T-helper 17 cell (primary cell): ENCODE measurements at regions not wholly inside any gene's neighbourhood (a gene's known extent, or its start where the extent isn't known, plus 50 kb on each side); places are given as distances from the start of the nearest gene placed in this dataset.
"Not testable (repeated sequence)": the region's sequence is repeated elsewhere in the genome, so short reads cannot be mapped to it uniquely, and the experiment has no call there.

ENCODE experiments used
- ATAC-seq: fragments of 150-1000 bp; cut with Tn5 transposase; 2 replicates; pipeline ENCODE4 v1.10.0; 2021; ENCODE audit warnings: mild to moderate bottlenecking, moderate library complexity
- DNase-seq, 3 donors: peaks; one replicate each; pipeline versions ENCODE4 v3.0.0 to v3.0.0-alpha.2; 2020 to 2021
- H3K9me3 ChIP-seq: one replicate; pipeline ENCODE4 v1.7.0; 2013; ENCODE audit warnings: low read length, mild to moderate bottlenecking; ENCODE audit not compliant: control insufficient read depth, poor library complexity, severe bottlenecking
- H3K27ac Mint-ChIP-seq: one replicate; pipeline ENCODE4 v1.8.0; 2022; ENCODE audit warnings: mild to moderate bottlenecking, moderate library complexity, mixed read lengths
- H3K27me3 Mint-ChIP-seq: one replicate; pipeline ENCODE4 v1.8.0; 2022; ENCODE audit warnings: mixed read lengths
- H3K36me3 Mint-ChIP-seq: one replicate; pipeline ENCODE4 v1.8.0; 2022; ENCODE audit warnings: low read depth, mixed read lengths
- H3K4me1 Mint-ChIP-seq: one replicate; pipeline ENCODE4 v1.8.0; 2022; ENCODE audit warnings: mild to moderate bottlenecking, mixed read lengths
- H3K4me3 Mint-ChIP-seq: one replicate; pipeline ENCODE4 v1.8.0; 2022; ENCODE audit warnings: mild to moderate bottlenecking, moderate library complexity, mixed read lengths

- no peak for DNase-seq
- H3K27ac Mint-ChIP-seq, result no peak overlapping the region
- no peaks in the 10 kb centered on the region for H3K4me1 Mint-ChIP-seq
- H3K27me3 Mint-ChIP-seq, result no peaks in the 10 kb centered on the region
- H3K4me3 Mint-ChIP-seq, result no peak overlapping the region
- H3K36me3 Mint-ChIP-seq, result no peaks in the 10 kb centered on the region
- ATAC-seq, result no peak
- no peaks in the 10 kb centered on the region for H3K9me3 ChIP-seq
These were observed 602.0 kb upstream of the CPEB2 start for GRCh38 chr4:14400307-14400706.

GRCh38 chr4:14403132-14403531, 599.1 kb upstream of the CPEB2 start:
- H3K27me3 Mint-ChIP-seq, result no peaks in the 10 kb centered on the region
- H3K36me3 Mint-ChIP-seq, result no peaks in the 10 kb centered on the region
- H3K4me1 Mint-ChIP-seq, result no peaks in the 10 kb centered on the region
- no peaks in the 10 kb centered on the region for H3K9me3 ChIP-seq
- DNase-seq (no peak), ATAC-seq (no peak)
- H3K27ac Mint-ChIP-seq, result no peak overlapping the region
- no peak overlapping the region for H3K4me3 Mint-ChIP-seq

GRCh38 chr4:14404730-14405129, 597.6 kb upstream of the CPEB2 start:
- ATAC-seq (no peak), DNase-seq (no peak)
- no peak overlapping the region for H3K27ac Mint-ChIP-seq
- H3K36me3 Mint-ChIP-seq, result no peaks in the 10 kb centered on the region
- H3K27me3 Mint-ChIP-seq, result no peaks in the 10 kb centered on the region
- no peak overlapping the region for H3K4me3 Mint-ChIP-seq
- H3K4me1 Mint-ChIP-seq, result no peaks in the 10 kb centered on the region
- no peaks in the 10 kb centered on the region for H3K9me3 ChIP-seq

DNA sequence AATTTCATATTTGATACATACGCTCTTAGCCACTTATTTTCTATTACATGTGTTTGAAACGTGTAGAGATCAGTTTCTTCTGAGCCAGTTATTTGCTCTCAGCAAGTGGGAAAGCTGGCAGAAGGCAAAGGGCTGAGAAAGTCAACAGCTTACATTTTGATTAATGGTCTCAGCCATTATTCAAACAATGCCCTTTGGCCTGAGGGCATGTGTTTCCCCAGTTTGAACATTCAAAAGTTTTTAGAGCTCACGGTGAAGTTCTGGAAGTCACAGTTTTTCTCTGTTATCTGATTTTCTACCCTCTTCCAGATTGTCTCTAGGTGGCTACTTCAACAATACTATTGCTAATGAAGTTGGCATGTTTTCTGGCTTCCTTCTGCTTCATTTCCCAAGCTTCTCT, 591.8 kb upstream of the CPEB2 start:
- DNase-seq, result no peak

DNA sequence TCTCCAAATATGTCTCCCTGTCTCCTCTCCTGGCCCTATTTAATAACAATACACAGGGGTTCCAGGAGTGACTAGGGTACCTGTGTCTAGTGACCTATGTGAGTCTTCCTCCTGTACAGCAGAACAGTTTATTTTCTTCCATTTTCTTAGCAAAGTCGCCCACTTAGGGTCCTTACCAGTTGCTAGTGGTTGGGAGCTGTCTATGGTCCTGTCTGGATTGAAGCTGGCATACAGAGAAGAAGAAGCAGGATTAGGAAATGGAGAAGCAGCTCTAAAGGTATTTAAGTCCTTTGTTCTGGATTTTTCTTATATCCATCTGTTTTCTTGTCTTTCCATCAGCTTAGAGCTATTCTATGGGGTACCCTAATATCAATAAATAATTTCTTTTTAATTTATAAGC, 587.1 kb upstream of the CPEB2 start:
- no peak overlapping the region for H3K4me3 Mint-ChIP-seq
- no peaks in the 10 kb centered on the region for H3K9me3 ChIP-seq
- DNase-seq (no peak), ATAC-seq (no peak)
- H3K4me1 Mint-ChIP-seq, result no peaks in the 10 kb centered on the region
- no peaks in the 10 kb centered on the region for H3K27me3 Mint-ChIP-seq
- H3K27ac Mint-ChIP-seq, result no peak overlapping the region
- H3K36me3 Mint-ChIP-seq, result no peaks in the 10 kb centered on the region

More for the DNA sequence above, 591.8 kb upstream of the CPEB2 start:
- no peak overlapping the region for H3K27ac Mint-ChIP-seq
- H3K27me3 Mint-ChIP-seq, result no peaks in the 10 kb centered on the region
- no peak overlapping the region for H3K4me3 Mint-ChIP-seq
- H3K4me1 Mint-ChIP-seq, result no peaks in the 10 kb centered on the region
- no peak for ATAC-seq
- no peaks in the 10 kb centered on the region for H3K9me3 ChIP-seq
- H3K36me3 Mint-ChIP-seq, result no peaks in the 10 kb centered on the region

GRCh38 chr4:14419516-14419915, 582.8 kb upstream of the CPEB2 start:
- ATAC-seq, result no peak

GRCh38 chr4:14426297-14426696, 576.0 kb upstream of the CPEB2 start:
- DNase-seq, H3K27me3 Mint-ChIP-seq, H3K27ac Mint-ChIP-seq, H3K4me1 Mint-ChIP-seq, H3K36me3 Mint-ChIP-seq, H3K4me3 Mint-ChIP-seq, ATAC-seq, H3K9me3 ChIP-seq: not testable (repeated sequence)

More at GRCh38 chr4:14419516-14419915, 582.8 kb upstream of the CPEB2 start:
- Mint-ChIP-seq H3K36me3 (no peaks in the 10 kb centered on the region), H3K27ac (no peak overlapping the region), H3K27me3 (no peaks in the 10 kb centered on the region), H3K4me1 (no peaks in the 10 kb centered on the region), H3K4me3 (no peak overlapping the region)
- DNase-seq, result no peak
- no peaks in the 10 kb centered on the region for H3K9me3 ChIP-seq

DNA sequence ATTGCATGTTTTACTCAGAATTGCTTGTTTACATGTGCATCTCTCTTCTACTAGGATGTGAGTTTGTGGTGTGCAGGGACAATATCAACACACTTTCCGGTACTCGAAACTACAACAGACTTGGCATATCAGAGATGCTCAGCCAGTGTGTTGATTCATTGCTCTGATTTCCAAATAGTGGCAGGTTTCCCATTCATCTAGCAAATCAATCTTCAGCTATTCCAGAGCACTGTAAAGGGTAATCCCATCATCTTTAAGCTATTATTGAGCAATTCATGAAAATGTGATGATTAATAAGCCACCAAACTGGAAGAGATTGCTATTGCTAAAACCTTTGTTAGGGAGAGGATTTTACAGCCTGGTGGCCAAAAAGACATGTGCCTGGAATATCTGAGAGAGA, 574.2 kb upstream of the CPEB2 start:
- no peak for DNase-seq
- Mint-ChIP-seq H3K27ac (no peak overlapping the region), H3K27me3 (no peaks in the 10 kb centered on the region), H3K4me3 (no peak overlapping the region), H3K4me1 (no peaks in the 10 kb centered on the region), H3K36me3 (no peaks in the 10 kb centered on the region)
- ATAC-seq, result no peak
- no peaks in the 10 kb centered on the region for H3K9me3 ChIP-seq

DNA sequence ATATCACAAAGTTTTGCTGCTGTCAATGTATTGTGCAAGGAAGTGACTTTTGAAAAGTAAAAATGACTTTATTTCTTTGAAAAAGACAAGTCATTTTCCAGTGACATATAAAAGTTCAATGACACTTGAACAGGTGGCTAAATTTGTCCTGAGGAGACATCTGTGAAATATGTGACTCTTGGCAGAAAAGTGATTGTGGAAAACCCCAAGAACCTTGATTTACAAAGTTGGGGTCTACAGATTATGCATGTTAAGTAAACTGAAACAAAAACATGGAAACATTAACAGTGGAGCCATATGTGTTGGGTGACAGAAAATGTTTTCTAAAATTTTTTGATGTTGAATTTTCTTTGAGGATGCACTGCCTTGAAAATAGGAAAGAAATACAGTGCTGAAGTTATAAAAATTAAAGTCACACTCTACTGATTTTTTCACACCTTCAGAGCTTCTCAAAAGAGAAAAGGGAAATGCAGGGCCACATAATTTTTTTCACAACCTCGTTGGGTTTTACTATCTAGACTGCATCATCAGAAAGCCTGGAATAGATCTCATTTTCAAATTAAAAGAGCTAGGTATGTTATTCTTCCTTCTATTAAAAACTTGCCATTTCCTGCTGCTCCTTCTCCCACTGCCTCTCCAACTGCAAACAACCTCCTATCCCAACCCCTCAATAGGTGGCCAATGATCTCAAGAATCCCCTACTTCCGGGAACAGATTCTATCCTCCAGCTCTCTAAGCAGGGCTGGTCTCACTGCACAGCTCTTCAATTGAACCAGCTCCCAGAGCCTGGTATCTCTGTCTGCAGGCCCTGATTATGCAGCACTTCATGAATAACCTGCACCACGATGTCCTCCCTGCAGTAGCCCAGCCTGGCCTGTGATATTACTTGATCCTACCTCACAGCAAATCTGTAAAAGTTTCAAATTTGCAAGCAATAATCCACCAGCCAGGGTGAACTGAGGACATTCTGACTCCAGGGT, 570.8 kb upstream of the CPEB2 start:
- H3K27me3 Mint-ChIP-seq, result no peaks in the 10 kb centered on the region
- no peak for DNase-seq
- no peak overlapping the region for H3K4me3 Mint-ChIP-seq
- no peaks in the 10 kb centered on the region for H3K9me3 ChIP-seq
- no peaks in the 10 kb centered on the region for H3K4me1 Mint-ChIP-seq
- no peak overlapping the region for H3K27ac Mint-ChIP-seq
- H3K36me3 Mint-ChIP-seq, result no peaks in the 10 kb centered on the region
- no peak for ATAC-seq

GRCh38 chr4:14434483-14434882, 567.8 kb upstream of the CPEB2 start:
- no peaks in the 10 kb centered on the region for H3K36me3 Mint-ChIP-seq
- DNase-seq (no peak), ATAC-seq (no peak)
- H3K9me3 ChIP-seq, result no peaks in the 10 kb centered on the region
- H3K4me1 Mint-ChIP-seq, result no peaks in the 10 kb centered on the region
- no peak overlapping the region for H3K4me3 Mint-ChIP-seq
- H3K27ac Mint-ChIP-seq, result no peak overlapping the region
- no peaks in the 10 kb centered on the region for H3K27me3 Mint-ChIP-seq

GRCh38 chr4:14434916-14435315, 567.4 kb upstream of the CPEB2 start:
- no peaks in the 10 kb centered on the region for H3K36me3 Mint-ChIP-seq
- H3K27ac Mint-ChIP-seq, result no peak overlapping the region
- no peaks in the 10 kb centered on the region for H3K27me3 Mint-ChIP-seq
- no peaks in the 10 kb centered on the region for H3K9me3 ChIP-seq
- no peak for DNase-seq
- no peak for ATAC-seq
- H3K4me1 Mint-ChIP-seq, result no peaks in the 10 kb centered on the region
- no peak overlapping the region for H3K4me3 Mint-ChIP-seq

DNA sequence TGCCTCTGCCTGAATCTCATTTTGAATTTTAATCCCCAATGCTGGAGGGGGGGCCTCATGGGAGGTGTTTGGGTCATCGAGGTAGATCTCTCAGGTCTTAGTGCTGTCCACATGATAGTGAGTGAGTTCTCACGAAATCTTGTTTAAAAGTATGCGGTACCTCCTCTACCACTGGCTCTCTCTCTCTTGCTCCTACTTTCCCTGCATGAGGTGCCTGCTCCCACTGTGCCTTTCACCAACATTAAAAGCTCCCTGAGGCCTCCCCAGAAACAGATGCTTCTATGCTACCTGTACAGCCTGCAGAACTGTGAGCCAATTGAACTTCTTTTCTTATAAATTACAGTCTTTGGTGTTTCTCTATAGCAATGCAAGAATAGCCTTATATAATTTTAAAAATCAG, 560.7 kb upstream of the CPEB2 start:
- no peaks in the 10 kb centered on the region for H3K9me3 ChIP-seq
- Mint-ChIP-seq H3K27me3 (no peaks in the 10 kb centered on the region), H3K4me1 (no peaks in the 10 kb centered on the region), H3K27ac (no peak overlapping the region), H3K36me3 (no peaks in the 10 kb centered on the region), H3K4me3 (no peak overlapping the region)
- DNase-seq (no peak), ATAC-seq (no peak)

GRCh38 chr4:14445882-14446281, 556.4 kb upstream of the CPEB2 start:
- no peak for DNase-seq
- Mint-ChIP-seq H3K4me3 (no peak overlapping the region), H3K27ac (no peak overlapping the region), H3K27me3 (no peaks in the 10 kb centered on the region), H3K36me3 (no peaks in the 10 kb centered on the region), H3K4me1 (no peaks in the 10 kb centered on the region)
- no peak for ATAC-seq
- H3K9me3 ChIP-seq, result no peaks in the 10 kb centered on the region

DNA sequence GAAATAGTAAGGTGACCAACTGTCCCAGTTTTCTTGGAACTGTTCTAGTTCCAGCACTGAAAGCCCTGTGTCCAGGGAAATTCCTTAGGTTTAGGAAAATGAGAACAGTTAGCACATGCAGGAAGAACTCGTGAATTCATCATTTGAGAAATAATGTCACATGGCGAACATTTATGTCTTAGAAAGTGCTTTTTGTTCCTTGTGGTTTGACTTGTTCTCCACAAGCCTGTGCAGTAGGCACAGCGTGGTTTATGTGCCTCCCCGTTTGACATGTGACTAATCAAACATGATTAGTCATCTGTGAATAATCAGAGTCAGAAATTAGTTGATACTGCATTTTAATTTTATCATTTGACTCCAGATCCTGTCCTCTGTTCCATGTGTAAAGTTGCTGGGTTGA, 556.0 kb upstream of the CPEB2 start:
- DNase-seq (no peak), ATAC-seq (no peak)
- Mint-ChIP-seq H3K4me3 (no peak overlapping the region), H3K27me3 (no peaks in the 10 kb centered on the region), H3K27ac (no peak overlapping the region), H3K36me3 (no peaks in the 10 kb centered on the region), H3K4me1 (no peaks in the 10 kb centered on the region)
- no peaks in the 10 kb centered on the region for H3K9me3 ChIP-seq
